HepG2 (cell line): ENCODE measurements at regions not wholly inside any gene's neighbourhood (a gene's known extent, or its start where the extent isn't known, plus 50 kb on each side); places are given as distances from the start of the nearest gene placed in this dataset.
A peak's percentile ranks its signal among the peaks of the same experiment; 100 is the strongest.

ENCODE experiments used
- BCL6 ChIP-seq: IDR thresholded peaks from 2 replicates; pipeline ENCODE4 v1.6.1; 2016; ENCODE audit warnings: missing genetic modification reagents, missing compliant biosample characterization
- CEBPB ChIP-seq: IDR thresholded peaks from 2 replicates; pipeline ENCODE4 v1.6.1; 2011; ENCODE audit warnings: low read depth, low read length, improper control_type of control experiment, borderline replicate concordance
- DDIT3 ChIP-seq: sonication (generic); formaldehyde crosslinking; IDR thresholded peaks from 2 replicates; pipeline ENCODE4 v1.4.0; 2020; ENCODE audit warnings: mild to moderate bottlenecking, missing genetic modification reagents
- ETV5 ChIP-seq: IDR thresholded peaks from 2 replicates; pipeline ENCODE4 v1.6.1; 2018; ENCODE audit warnings: missing biosample characterization, missing genetic modification reagents, inconsistent platforms, borderline replicate concordance
- FOXA3 ChIP-seq: IDR thresholded peaks from 2 replicates; pipeline ENCODE4 v1.6.1; 2016; ENCODE audit warnings: missing genetic modification reagents, missing compliant biosample characterization
- GABPA ChIP-seq, 2 experiments: IDR thresholded peaks; 2 replicates each; pipeline ENCODE4 v1.6.1; 2011 to 2016; ENCODE audit warnings: low read depth in 2 of 2, low read length in 1 of 2, missing biosample characterization in 1 of 2, missing genetic modification characterization in 1 of 2
- GZF1 ChIP-seq: sonication (generic); formaldehyde crosslinking; IDR thresholded peaks from 2 replicates; pipeline ENCODE4 v1.5.1; 2020; ENCODE audit warnings: mild to moderate bottlenecking, missing genetic modification reagents
- HNRNPH1 ChIP-seq: fragments of 200-400 bp; formaldehyde crosslinking; optimal IDR thresholded peaks from 2 replicates; pipeline ENCODE3; 2017; ENCODE audit warnings: mild to moderate bottlenecking, low read depth, low read length
- NFKBIZ ChIP-seq: IDR thresholded peaks from 2 replicates; pipeline ENCODE4 v1.6.1; 2018; ENCODE audit warnings: missing genetic modification reagents, missing compliant biosample characterization
- RFXAP ChIP-seq: sonication (generic); formaldehyde crosslinking; IDR thresholded peaks from 2 replicates; pipeline ENCODE4 v1.4.0; 2020; ENCODE audit warnings: missing genetic modification reagents, borderline replicate concordance
- SP2 ChIP-seq: sonication (generic); formaldehyde crosslinking; IDR thresholded peaks from 2 replicates; pipeline ENCODE4 v1.5.1; 2020; ENCODE audit warnings: mild to moderate bottlenecking, missing genetic modification reagents
- THAP11 ChIP-seq: IDR thresholded peaks from 2 replicates; pipeline ENCODE4 v1.6.1; 2016; ENCODE audit warnings: missing biosample characterization, missing genetic modification reagents
- TMF1 ChIP-seq: sonication (generic); formaldehyde crosslinking; IDR thresholded peaks from 2 replicates; pipeline ENCODE4 v1.8.1; 2022; ENCODE audit warnings: low read depth, missing genetic modification reagents
- ZBTB7B ChIP-seq: sonication (generic); formaldehyde crosslinking; IDR thresholded peaks from 2 replicates; pipeline ENCODE4 v1.4.0; 2020; ENCODE audit warnings: missing genetic modification reagents
- ZFP82 ChIP-seq: sonication (generic); formaldehyde crosslinking; IDR thresholded peaks from 2 replicates; pipeline ENCODE4 v1.5.1; 2020; ENCODE audit warnings: mild to moderate bottlenecking, missing genetic modification reagents, borderline replicate concordance
- ZNF143 ChIP-seq: sonication (generic); formaldehyde crosslinking; IDR thresholded peaks from 2 replicates; pipeline ENCODE4 v1.4.0; 2020; ENCODE audit warnings: missing genetic modification reagents
- ZNF335 ChIP-seq: sonication (generic); formaldehyde crosslinking; IDR thresholded peaks from 2 replicates; pipeline ENCODE4 v1.4.0; 2020; ENCODE audit warnings: missing genetic modification reagents
- ZNF501 ChIP-seq: sonication (generic); formaldehyde crosslinking; IDR thresholded peaks from 2 replicates; pipeline ENCODE4 v1.5.1; 2020; ENCODE audit warnings: mild to moderate bottlenecking, moderate library complexity, missing genetic modification reagents
- TF ChIP-seq, protein P1 (sequence below): sonication (generic); formaldehyde crosslinking; IDR thresholded peaks from 2 replicates; pipeline ENCODE4 v1.5.1; 2020; ENCODE audit warnings: mild to moderate bottlenecking, missing genetic modification reagents
- TF ChIP-seq, protein P2 (sequence below): IDR thresholded peaks from 2 replicates; pipeline ENCODE4 v1.6.1; 2016; ENCODE audit warnings: missing compliant biosample characterization, missing genetic modification reagents, borderline replicate concordance
- TF ChIP-seq, protein P3 (sequence below): sonication (generic); formaldehyde crosslinking; IDR thresholded peaks from 2 replicates; pipeline ENCODE4 v1.4.0; 2020; ENCODE audit warnings: low read depth, mild to moderate bottlenecking, missing genetic modification reagents
- TF ChIP-seq, protein P4 (sequence below): sonication (generic); formaldehyde crosslinking; IDR thresholded peaks from 2 replicates; pipeline ENCODE4 v1.4.0; 2020; ENCODE audit warnings: missing genetic modification reagents, borderline replicate concordance

DNA sequence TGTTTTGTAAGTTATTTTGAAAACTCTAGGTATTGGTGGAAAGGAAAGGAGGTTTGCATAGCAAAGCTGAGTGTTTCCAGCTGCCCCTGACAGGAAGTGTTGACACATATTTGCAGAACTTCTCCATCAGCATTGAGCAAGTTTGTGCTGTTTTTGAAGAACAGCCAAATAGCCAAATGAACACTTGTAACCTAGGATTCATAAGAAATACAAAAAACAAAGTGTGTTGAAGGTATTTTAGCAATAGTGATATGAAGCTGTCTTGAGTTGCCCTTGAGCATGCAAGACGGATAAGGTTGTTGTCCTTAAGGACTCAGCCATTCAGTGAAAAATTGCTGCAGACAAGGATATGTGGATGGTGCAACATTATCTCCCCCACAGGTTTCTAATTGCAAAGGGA is 68.3 kb upstream of the PGM2 start (continued):
- TF ChIP-seq, protein P1, sequence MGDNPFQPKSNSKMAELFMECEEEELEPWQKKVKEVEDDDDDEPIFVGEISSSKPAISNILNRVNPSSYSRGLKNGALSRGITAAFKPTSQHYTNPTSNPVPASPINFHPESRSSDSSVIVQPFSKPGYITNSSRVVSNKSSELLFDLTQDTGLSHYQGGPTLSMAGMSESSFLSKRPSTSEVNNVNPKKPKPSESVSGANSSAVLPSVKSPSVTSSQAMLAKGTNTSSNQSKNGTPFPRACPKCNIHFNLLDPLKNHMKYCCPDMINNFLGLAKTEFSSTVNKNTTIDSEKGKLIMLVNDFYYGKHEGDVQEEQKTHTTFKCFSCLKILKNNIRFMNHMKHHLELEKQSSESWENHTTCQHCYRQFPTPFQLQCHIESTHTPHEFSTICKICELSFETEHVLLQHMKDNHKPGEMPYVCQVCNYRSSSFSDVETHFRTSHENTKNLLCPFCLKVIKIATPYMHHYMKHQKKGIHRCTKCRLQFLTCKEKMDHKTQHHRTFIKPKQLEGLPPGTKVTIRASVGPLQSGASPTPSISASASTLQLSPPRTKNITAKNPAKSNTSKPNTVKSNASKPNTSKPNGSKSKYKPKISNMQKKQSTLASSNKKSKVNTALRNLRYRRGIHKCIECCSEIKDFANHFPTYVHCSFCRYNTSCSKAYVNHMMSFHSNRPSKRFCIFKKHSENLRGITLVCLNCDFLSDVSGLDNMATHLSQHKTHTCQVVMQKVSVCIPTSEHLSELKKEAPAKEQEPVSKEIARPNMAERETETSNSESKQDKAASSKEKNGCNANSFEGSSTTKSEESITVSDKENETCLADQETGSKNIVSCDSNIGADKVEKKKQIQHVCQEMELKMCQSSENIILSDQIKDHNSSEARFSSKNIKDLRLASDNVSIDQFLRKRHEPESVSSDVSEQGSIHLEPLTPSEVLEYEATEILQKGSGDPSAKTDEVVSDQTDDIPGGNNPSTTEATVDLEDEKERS: no peak
- TF ChIP-seq BCL6 (CRISPR knock-in tag) (peak; percentile 57), NFKBIZ (CRISPR knock-in tag) (no peak), ZFP82 (CRISPR knock-in tag) (no peak), GABPA (IDR thresholded peaks at IDR 0.05; ENCODE audit: low read depth, low read length) (no peak), GABPA (CRISPR knock-in tag; IDR thresholded peaks at IDR 0.05; ENCODE audit: low read depth) (0 out of 2 replicates have a peak, but pooled peaks have one; percentile 22), CEBPB (peak; percentile 82), HNRNPH1 (no peak), ZBTB7B (CRISPR knock-in tag) (no peak), TMF1 (no peak), ZNF335 (CRISPR knock-in tag) (no peak), ETV5 (peak; percentile 70; the same call in 1 of the 2 replicates), ZNF501 (CRISPR knock-in tag) (no peak), ZNF143 (CRISPR knock-in tag) (no peak), THAP11 (CRISPR knock-in tag) (peak; percentile 25; the same call in 1 of the 2 replicates), SP2 (CRISPR knock-in tag) (no peak), DDIT3 (CRISPR knock-in tag) (no peak), FOXA3 (peak; percentile 32; the same call in 1 of the 2 replicates), RFXAP (no peak), GZF1 (no peak)
- TF ChIP-seq, protein P2, sequence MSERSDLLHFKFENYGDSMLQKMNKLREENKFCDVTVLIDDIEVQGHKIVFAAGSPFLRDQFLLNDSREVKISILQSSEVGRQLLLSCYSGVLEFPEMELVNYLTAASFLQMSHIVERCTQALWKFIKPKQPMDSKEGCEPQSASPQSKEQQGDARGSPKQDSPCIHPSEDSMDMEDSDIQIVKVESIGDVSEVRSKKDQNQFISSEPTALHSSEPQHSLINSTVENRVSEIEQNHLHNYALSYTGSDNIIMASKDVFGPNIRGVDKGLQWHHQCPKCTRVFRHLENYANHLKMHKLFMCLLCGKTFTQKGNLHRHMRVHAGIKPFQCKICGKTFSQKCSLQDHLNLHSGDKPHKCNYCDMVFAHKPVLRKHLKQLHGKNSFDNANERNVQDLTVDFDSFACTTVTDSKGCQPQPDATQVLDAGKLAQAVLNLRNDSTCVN (CRISPR knock-in tag): no peak
- TF ChIP-seq, protein P3, sequence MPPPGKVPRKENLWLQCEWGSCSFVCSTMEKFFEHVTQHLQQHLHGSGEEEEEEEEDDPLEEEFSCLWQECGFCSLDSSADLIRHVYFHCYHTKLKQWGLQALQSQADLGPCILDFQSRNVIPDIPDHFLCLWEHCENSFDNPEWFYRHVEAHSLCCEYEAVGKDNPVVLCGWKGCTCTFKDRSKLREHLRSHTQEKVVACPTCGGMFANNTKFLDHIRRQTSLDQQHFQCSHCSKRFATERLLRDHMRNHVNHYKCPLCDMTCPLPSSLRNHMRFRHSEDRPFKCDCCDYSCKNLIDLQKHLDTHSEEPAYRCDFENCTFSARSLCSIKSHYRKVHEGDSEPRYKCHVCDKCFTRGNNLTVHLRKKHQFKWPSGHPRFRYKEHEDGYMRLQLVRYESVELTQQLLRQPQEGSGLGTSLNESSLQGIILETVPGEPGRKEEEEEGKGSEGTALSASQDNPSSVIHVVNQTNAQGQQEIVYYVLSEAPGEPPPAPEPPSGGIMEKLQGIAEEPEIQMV (CRISPR knock-in tag): no peak
- TF ChIP-seq, protein P4, sequence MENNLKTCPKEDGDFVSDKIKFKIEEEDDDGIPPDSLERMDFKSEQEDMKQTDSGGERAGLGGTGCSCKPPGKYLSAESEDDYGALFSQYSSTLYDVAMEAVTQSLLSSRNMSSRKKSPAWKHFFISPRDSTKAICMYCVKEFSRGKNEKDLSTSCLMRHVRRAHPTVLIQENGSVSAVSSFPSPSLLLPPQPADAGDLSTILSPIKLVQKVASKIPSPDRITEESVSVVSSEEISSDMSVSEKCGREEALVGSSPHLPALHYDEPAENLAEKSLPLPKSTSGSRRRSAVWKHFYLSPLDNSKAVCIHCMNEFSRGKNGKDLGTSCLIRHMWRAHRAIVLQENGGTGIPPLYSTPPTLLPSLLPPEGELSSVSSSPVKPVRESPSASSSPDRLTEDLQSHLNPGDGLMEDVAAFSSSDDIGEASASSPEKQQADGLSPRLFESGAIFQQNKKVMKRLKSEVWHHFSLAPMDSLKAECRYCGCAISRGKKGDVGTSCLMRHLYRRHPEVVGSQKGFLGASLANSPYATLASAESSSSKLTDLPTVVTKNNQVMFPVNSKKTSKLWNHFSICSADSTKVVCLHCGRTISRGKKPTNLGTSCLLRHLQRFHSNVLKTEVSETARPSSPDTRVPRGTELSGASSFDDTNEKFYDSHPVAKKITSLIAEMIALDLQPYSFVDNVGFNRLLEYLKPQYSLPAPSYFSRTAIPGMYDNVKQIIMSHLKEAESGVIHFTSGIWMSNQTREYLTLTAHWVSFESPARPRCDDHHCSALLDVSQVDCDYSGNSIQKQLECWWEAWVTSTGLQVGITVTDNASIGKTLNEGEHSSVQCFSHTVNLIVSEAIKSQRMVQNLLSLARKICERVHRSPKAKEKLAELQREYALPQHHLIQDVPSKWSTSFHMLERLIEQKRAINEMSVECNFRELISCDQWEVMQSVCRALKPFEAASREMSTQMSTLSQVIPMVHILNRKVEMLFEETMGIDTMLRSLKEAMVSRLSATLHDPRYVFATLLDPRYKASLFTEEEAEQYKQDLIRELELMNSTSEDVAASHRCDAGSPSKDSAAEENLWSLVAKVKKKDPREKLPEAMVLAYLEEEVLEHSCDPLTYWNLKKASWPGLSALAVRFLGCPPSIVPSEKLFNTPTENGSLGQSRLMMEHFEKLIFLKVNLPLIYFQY (CRISPR knock-in tag): no peak
